Stomach (tissue), 8 donors: ENCODE measurements at regions not wholly inside any gene's neighbourhood (a gene's known extent, or its start where the extent isn't known, plus 50 kb on each side); places are given as distances from the start of the nearest gene placed in this dataset.
"Not testable (repeated sequence)": the region's sequence is repeated elsewhere in the genome, so short reads cannot be mapped to it uniquely, and the experiment has no call there.

Source experiments
- DNase-seq, 2 donors: peaks; one replicate each; pipeline versions ENCODE4 v3.0.0 to v3.0.0-alpha.2; 2013 to 2019
- H3K27ac ChIP-seq, 5 donors: fragments of 200-600 bp in 4 of 5; sonication (generic) in 4 of 5; one replicate each; pipeline ENCODE4 v1.5.1; 2013 to 2019; ENCODE audit warnings: mild to moderate bottlenecking in 1 of 5, moderate library complexity in 1 of 5
- H3K27me3 ChIP-seq, 3 donors: fragments of 200-600 bp; sonication (generic); one replicate each; pipeline ENCODE4 v1.5.1; 2017 to 2019; ENCODE audit warnings: mixed run types in 1 of 3
- H3K36me3 ChIP-seq, 4 donors: fragments of 200-600 bp; sonication (generic); 1 replicate in 3 of 4; 2 replicates in 1 of 4; pipeline ENCODE4 v1.5.1; 2016 to 2019
- H3K4me1 ChIP-seq, 4 donors: fragments of 200-600 bp; sonication (generic); one replicate each; pipeline ENCODE4 v1.5.1; 2016 to 2019
- H3K4me3 ChIP-seq, 4 donors: fragments of 200-600 bp; sonication (generic) in 3 of 4; one replicate each; pipeline ENCODE4 v1.5.1; 2016 to 2019; ENCODE audit warnings: mild to moderate bottlenecking in 1 of 4
- H3K9me3 ChIP-seq, 4 donors: fragments of 200-600 bp; sonication (generic); one replicate each; pipeline ENCODE4 v1.5.1; 2016 to 2019
- CTCF ChIP-seq, 7 experiments: fragments of 450-650 bp in 4 of 7; fragments of 200-600 bp in 3 of 7; sonication (generic) in 3 of 7; IDR thresholded peaks; one replicate each; pipeline ENCODE4 v1.5.1; 2016 to 2019; ENCODE audit warnings: antibody characterized with exemption in 7 of 7, control low read depth in 2 of 7, mild to moderate bottlenecking in 1 of 7
- EP300 ChIP-seq: sonication (generic); formaldehyde crosslinking; IDR thresholded peaks from one replicate; pipeline ENCODE4 v1.6.1; 2017; ENCODE audit warnings: antibody characterized with exemption
- POLR2A ChIP-seq, 4 donors: fragments of 450-650 bp; IDR thresholded peaks; one replicate each; pipeline ENCODE4 v1.6.1; 2016; ENCODE audit warnings: antibody characterized with exemption in 4 of 4, control low read depth in 2 of 4, mild to moderate bottlenecking in 1 of 4, moderate library complexity in 1 of 4
- POLR2AphosphoS5 ChIP-seq, 3 donors: sonication (generic); formaldehyde crosslinking; IDR thresholded peaks; one replicate each; pipeline ENCODE4 v1.6.1; 2016; ENCODE audit warnings: antibody characterized with exemption in 3 of 3
- WGBS, 5 donors: extraction: QIAGEN DNeasy Blood & Tissue Kit in 3 of 5; methylation state at CpG; one replicate each; pipeline versions ENCODE4 v1.1.5 to v1.1.7; 2013 to 2018; 5-methylcytosine and 5-hydroxymethylcytosine counted together
- intact Hi-C: fragments of 100-400 bp; cut with DNase I; formaldehyde crosslinking; loops from one replicate; pipeline ENCODE4 v1.15.1; 2023; ENCODE audit warnings: low total_unique reads
- donor health status: healthy with polysubstance abuse.
- donor health status: Bipolar disorder and iron deficiency.
- donor health status: healthy.

- no peaks in the 10 kb centered on the region for H3K27me3 ChIP-seq
- H3K4me1 ChIP-seq: no peaks in the 10 kb centered on the region
- TF ChIP-seq POLR2AphosphoS5 (IDR thresholded peaks at IDR 0.05) (no peak), EP300 (no peak), POLR2A (IDR thresholded peaks at IDR 0.05) (no peak), CTCF (IDR thresholded peaks at IDR 0.05) (no peak)
- H3K36me3 ChIP-seq: no peaks in the 10 kb centered on the region
- H3K27ac ChIP-seq: no peak overlapping the region
- intact Hi-C loops: no loop called here
- DNase-seq: no peak
- H3K4me3 ChIP-seq: no peak overlapping the region
- peaks cover 0 to 16% (median 3%) of the 10 kb centered on the region in 4 donors for H3K9me3 ChIP-seq
These were observed 1748.6 kb downstream of the BRINP3 start for GRCh38 chr1:188729039-188729438.

GRCh38 chr1:188735567-188735966, 1742.1 kb downstream of the BRINP3 start:
- Histone ChIP-seq H3K27ac (no peak overlapping the region), H3K36me3 (no peaks in the 10 kb centered on the region), H3K27me3 (no peaks in the 10 kb centered on the region), H3K9me3 (peaks cover 0 to 16% (median 3%) of the 10 kb centered on the region in 4 donors), H3K4me1 (no peaks in the 10 kb centered on the region), H3K4me3 (no peak overlapping the region)
- 85 to 89% (median 86%) methylated on average over 4 of the region's 4 CpGs for WGBS, 5 donors
- no peak for TF ChIP-seq CTCF (IDR thresholded peaks at IDR 0.05)
- no peak for TF ChIP-seq EP300
- TF ChIP-seq POLR2AphosphoS5 (IDR thresholded peaks at IDR 0.05): no peak
- no peak for TF ChIP-seq POLR2A (IDR thresholded peaks at IDR 0.05)
- no peak for DNase-seq
- intact Hi-C loops: no loop called here

GRCh38 chr1:188749275-188749674, 1728.4 kb downstream of the BRINP3 start:
- H3K36me3 ChIP-seq, H3K4me1 ChIP-seq, H3K4me3 ChIP-seq, H3K27ac ChIP-seq, H3K27me3 ChIP-seq, DNase-seq, intact Hi-C loops: not testable (repeated sequence)
- H3K9me3 ChIP-seq: peaks cover 0 to 14% (median 3%) of the 10 kb centered on the region in 4 donors
- 17 to 36% (median 27%) methylated on average over 3 of the region's 3 CpGs for WGBS, 5 donors

GRCh38 chr1:188752027-188752426, 1725.6 kb downstream of the BRINP3 start:
- intact Hi-C loops, H3K4me3 ChIP-seq, H3K27me3 ChIP-seq, H3K4me1 ChIP-seq, H3K36me3 ChIP-seq, H3K27ac ChIP-seq, DNase-seq: not testable (repeated sequence)
- 58 to 74% (median 63%) methylated on average over 2 to 3 of the region's 3 CpGs for WGBS, 5 donors
- H3K9me3 ChIP-seq: peaks cover 0 to 14% (median 3%) of the 10 kb centered on the region in 4 donors

GRCh38 chr1:188757747-188758146, 1719.9 kb downstream of the BRINP3 start:
- H3K27ac ChIP-seq, H3K36me3 ChIP-seq, DNase-seq, H3K4me1 ChIP-seq, H3K27me3 ChIP-seq, H3K9me3 ChIP-seq, H3K4me3 ChIP-seq, intact Hi-C loops: not testable (repeated sequence)
- WGBS, 5 donors: 84 to 94% (median 88%) methylated on average over 20 to 24 of the region's 24 CpGs

GRCh38 chr1:188761226-188761625, 1716.4 kb downstream of the BRINP3 start:
- Histone ChIP-seq H3K4me3 (no peak overlapping the region), H3K27ac (no peak overlapping the region), H3K36me3 (no peaks in the 10 kb centered on the region), H3K4me1 (no peaks in the 10 kb centered on the region), H3K27me3 (no peaks in the 10 kb centered on the region), H3K9me3 (peaks cover 0 to 4% (median 0%) of the 10 kb centered on the region in 4 donors)
- intact Hi-C loops: no loop called here
- WGBS, 5 donors: 50 to 74% (median 54%) methylated on average over 1 of the region's 1 CpG
- TF ChIP-seq POLR2AphosphoS5 (IDR thresholded peaks at IDR 0.05): no peak
- no peak for TF ChIP-seq CTCF (IDR thresholded peaks at IDR 0.05)
- no peak for TF ChIP-seq POLR2A (IDR thresholded peaks at IDR 0.05)
- TF ChIP-seq EP300: no peak
- no peak for DNase-seq
